ENCODE measurements at regions not wholly inside any gene's neighbourhood (a gene's known extent, or its start where the extent isn't known, plus 50 kb on each side); places are given as distances from the start of the nearest gene placed in this dataset.
"Not testable (repeated sequence)": the region's sequence is repeated elsewhere in the genome, so short reads cannot be mapped to it uniquely, and the experiment has no call there.

GRCh38 chr7:153797363-153797762 is 254.8 kb upstream of the DPP6 start:
- not testable (repeated sequence) for DNase-seq (ENCODE audit: low read depth)

GRCh38 chr7:153808117-153808516 is 244.1 kb upstream of the DPP6 start:
- no peak for DNase-seq (ENCODE audit: low read depth)

- DNase-seq (ENCODE audit: low read depth), result no peak
Measured at GRCh38 chr7:153829525-153829924, 222.7 kb upstream of the DPP6 start.

GRCh38 chr7:153832160-153832559 is 220.0 kb upstream of the DPP6 start:
- DNase-seq (ENCODE audit: low read depth), result no peak

- DNase-seq (ENCODE audit: low read depth), result no peak
Measured at GRCh38 chr7:153835103-153835502, 217.1 kb upstream of the DPP6 start.

GRCh38 chr7:153835712-153836265 is 216.4 kb upstream of the DPP6 start:
- no peak for DNase-seq (ENCODE audit: low read depth)

GRCh38 chr7:153838591-153838990 is 213.6 kb upstream of the DPP6 start:
- no peak for DNase-seq (ENCODE audit: low read depth)

- DNase-seq (ENCODE audit: low read depth), result no peak
Measured at GRCh38 chr7:153840861-153841260, 211.3 kb upstream of the DPP6 start.

- no peak for DNase-seq (ENCODE audit: low read depth)
Measured at GRCh38 chr7:153847828-153848227, 204.4 kb upstream of the DPP6 start.

GRCh38 chr7:153852261-153852660 is 199.9 kb upstream of the DPP6 start:
- no peak for DNase-seq (ENCODE audit: low read depth)

GRCh38 chr7:153858355-153858754 is 193.8 kb upstream of the DPP6 start:
- DNase-seq (ENCODE audit: low read depth), result no peak

- no peak for DNase-seq (ENCODE audit: low read depth)
Measured at GRCh38 chr7:153859239-153859638, 193.0 kb upstream of the DPP6 start.

GRCh38 chr7:153886506-153887441 is 165.4 kb upstream of the DPP6 start:
- no peak for DNase-seq (ENCODE audit: low read depth)

GRCh38 chr7:153887749-153888569 is 164.2 kb upstream of the DPP6 start:
- no peak for DNase-seq (ENCODE audit: low read depth)

GRCh38 chr7:153891990-153892389 is 160.2 kb upstream of the DPP6 start:
- no peak for DNase-seq (ENCODE audit: low read depth)

- DNase-seq (ENCODE audit: low read depth), result no peak
Measured at GRCh38 chr7:153902862-153903261, 149.3 kb upstream of the DPP6 start.

GRCh38 chr7:153912211-153912610 is 140.0 kb upstream of the DPP6 start:
- DNase-seq (ENCODE audit: low read depth), result no peak

GRCh38 chr7:153920126-153920525 is 132.1 kb upstream of the DPP6 start:
- DNase-seq (ENCODE audit: low read depth), result no peak

GRCh38 chr7:153920897-153921296 is 131.3 kb upstream of the DPP6 start:
- DNase-seq (ENCODE audit: low read depth), result no peak

- DNase-seq (ENCODE audit: low read depth), result no peak
Measured at GRCh38 chr7:153921408-153921807, 130.8 kb upstream of the DPP6 start.

GRCh38 chr7:153930696-153931095 is 121.5 kb upstream of the DPP6 start:
- DNase-seq (ENCODE audit: low read depth), result no peak

- no peak for DNase-seq (ENCODE audit: low read depth)
Measured at GRCh38 chr7:153934048-153934447, 118.2 kb upstream of the DPP6 start.
